HepG2 (cell line): ENCODE measurements at regions not wholly inside any gene's neighbourhood (a gene's known extent, or its start where the extent isn't known, plus 50 kb on each side); places are given as distances from the start of the nearest gene placed in this dataset.

Experiments used
- ATAC-seq: fragments of 200-7000 bp; cut with Tn5 transposase; 3 replicates; pipeline ENCODE4 v1.9.1; 2020; ENCODE audit warnings: mild to moderate bottlenecking, moderate library complexity
- BruUV-seq: library from RNA; stranded (reverse); fragments of 400-500 nt; replicated peaks from 2 replicates; lab custom pipeline; 2021; lab: Mats Ljungman, UMichigan
- CTCF ChIA-PET: fragments of 300-600 bp; formaldehyde crosslinking; extraction: SDS; loops from one replicate; lab custom pipeline; 2021; ENCODE audit warnings: low total read pairs, inconsistent platforms, low intra/inter-chr PET ratio; lab: Yijun Ruan, JAX
- POLR2A ChIA-PET: fragments of 350-600 bp; sonication (Branson Sonifier 250); formaldehyde crosslinking; loops from one replicate; lab custom pipeline; 2020; ENCODE audit warnings: antibody characterized with exemption, inconsistent platforms; lab: Yijun Ruan, JAX
- DNase-seq: peaks from one replicate; pipeline ENCODE4 v3.0.0-alpha.2; 2015; ENCODE audit warnings: low spot score
- FAIRE-seq: peaks from 3 replicates; lab custom pipeline; 2011; peaks lifted over from hg19 to GRCh38; lab: Jason Lieb, UNC
- H2AFZ ChIP-seq: one replicate; pipeline ENCODE4 v1.6.1; 2011; ENCODE audit warnings: low read length, inconsistent platforms
- H3K27ac ChIP-seq: fragments of 300-600 bp; 3 replicates; pipeline ENCODE4 v1.8.0; 2011; ENCODE audit warnings: mixed run types, mild to moderate bottlenecking, mixed read lengths, low read length, inconsistent platforms; ENCODE audit not compliant: insufficient read depth; ENCODE audit errors: extremely low read length
- H3K27me3 ChIP-seq, 2 experiments: fragments of 200-600 bp in 1 of 2; 2 replicates in 1 of 2; 3 replicates in 1 of 2; pipeline versions ENCODE4 v1.6.0 to v1.8.0; 2011; ENCODE audit warnings: low read length in 2 of 2, mild to moderate bottlenecking in 2 of 2, moderate library complexity in 2 of 2, inconsistent platforms in 1 of 2; ENCODE audit not compliant: insufficient read depth in 2 of 2, control insufficient read depth in 1 of 2
- H3K36me3 ChIP-seq, 2 experiments: fragments of 200-600 bp in 1 of 2; replicated peaks in 1 of 2; 2 replicates in 1 of 2; 3 replicates in 1 of 2; pipeline versions ENCODE4 v1.5.1 to v1.8.0; 2011; ENCODE audit warnings: low read length in 2 of 2, inconsistent platforms in 1 of 2; ENCODE audit not compliant: insufficient read depth in 2 of 2, control insufficient read depth in 1 of 2
- H3K4me1 ChIP-seq: 2 replicates; pipeline ENCODE4 v1.5.1; 2012; ENCODE audit warnings: low read length, inconsistent platforms; ENCODE audit not compliant: insufficient read depth
- H3K4me2 ChIP-seq: 2 replicates; pipeline ENCODE4 v1.6.0; 2011; ENCODE audit warnings: low read depth, low read length, inconsistent platforms
- H3K4me3 ChIP-seq, 3 experiments: fragments of 200-600 bp in 1 of 3; sonication (generic), shearing (Covaris generic) in 1 of 3; replicated peaks in 1 of 3; 2 replicates each; pipeline ENCODE4 v1.5.1; 2011 to 2016; ENCODE audit warnings: low read length in 3 of 3, inconsistent platforms in 2 of 3, low read depth in 2 of 3, mild to moderate bottlenecking in 2 of 3, control low read depth in 1 of 3, mixed read lengths in 1 of 3; ENCODE audit not compliant: insufficient read depth in 1 of 3
- H3K79me2 ChIP-seq: one replicate; pipeline ENCODE4 v1.6.1; 2011; ENCODE audit warnings: low read length, inconsistent platforms; ENCODE audit not compliant: insufficient read depth
- H3K9ac ChIP-seq: 2 replicates; pipeline ENCODE4 v1.6.0; 2011; ENCODE audit warnings: mild to moderate bottlenecking, low read depth, low read length, inconsistent platforms; ENCODE audit not compliant: insufficient read depth
- H3K9me3 ChIP-seq: 2 replicates; pipeline ENCODE4 v1.5.1; 2012; ENCODE audit warnings: mild to moderate bottlenecking, low read length
- H4K20me1 ChIP-seq: 2 replicates; pipeline ENCODE4 v1.6.0; 2011; ENCODE audit warnings: inconsistent platforms, mild to moderate bottlenecking, low read length, moderate library complexity; ENCODE audit not compliant: insufficient read depth
- ARNT ChIP-seq: fragments of 450-650 bp; IDR thresholded peaks from 2 replicates; pipeline ENCODE4 v1.6.1; 2017
- CCAR2 ChIP-seq: fragments of 200-400 bp; formaldehyde crosslinking; optimal IDR thresholded peaks from 2 replicates; pipeline ENCODE3; 2018; ENCODE audit warnings: low read depth, mild to moderate bottlenecking, low read length, moderate library complexity
- CCDC6 ChIP-seq: sonication (generic); formaldehyde crosslinking; IDR thresholded peaks from 2 replicates; pipeline ENCODE4 v1.8.1; 2022; ENCODE audit warnings: mild to moderate bottlenecking, missing genetic modification reagents, moderate library complexity
- CENPT ChIP-seq: sonication (generic); formaldehyde crosslinking; IDR thresholded peaks from 2 replicates; pipeline ENCODE4 v1.8.0; 2022; ENCODE audit warnings: low read depth, mild to moderate bottlenecking, moderate library complexity, missing genetic modification reagents
- ELF1 ChIP-seq: sonication (generic); formaldehyde crosslinking; IDR thresholded peaks from 2 replicates; pipeline ENCODE4 v1.4.0; 2020; ENCODE audit warnings: missing genetic modification reagents
- ETS1 ChIP-seq: sonication (generic); formaldehyde crosslinking; IDR thresholded peaks from 2 replicates; pipeline ENCODE4 v1.4.0; 2020; ENCODE audit warnings: missing genetic modification reagents
- FIP1L1 ChIP-seq: fragments of 200-400 bp; formaldehyde crosslinking; IDR thresholded peaks from 2 replicates; pipeline ENCODE4 v1.6.1; 2018; ENCODE audit warnings: low read depth, mild to moderate bottlenecking, low read length, moderate library complexity, borderline replicate concordance; ENCODE audit not compliant: insufficient read depth
- FOXA1 ChIP-seq, 2 experiments: fragments of 450-650 bp in 1 of 2; sonication (generic) in 1 of 2; formaldehyde crosslinking in 1 of 2; IDR thresholded peaks; 2 replicates each; pipeline versions ENCODE4 v1.4.0 to v1.6.1; 2016 to 2020; ENCODE audit warnings: missing genetic modification reagents in 1 of 2
- FOXO4 ChIP-seq: sonication (generic); formaldehyde crosslinking; conservative IDR thresholded peaks from 2 replicates; pipeline ENCODE4 v1.8.1; 2023; ENCODE audit warnings: missing genetic modification reagents
- FOXP1 ChIP-seq, 2 experiments: fragments of 450-650 bp in 1 of 2; IDR thresholded peaks; 2 replicates each; pipeline ENCODE4 v1.6.1; 2017 to 2018; ENCODE audit warnings: antibody characterized with exemption in 1 of 2
- GLMP ChIP-seq: sonication (generic); formaldehyde crosslinking; IDR thresholded peaks from 2 replicates; pipeline ENCODE4 v1.9.0; 2021; ENCODE audit warnings: missing genetic modification reagents, mild to moderate bottlenecking, borderline replicate concordance
- HNRNPL ChIP-seq: fragments of 200-400 bp; formaldehyde crosslinking; IDR thresholded peaks from 2 replicates; pipeline ENCODE4 v1.6.1; 2017; ENCODE audit warnings: mild to moderate bottlenecking, low read depth, low read length
- MEF2D ChIP-seq: sonication (generic); formaldehyde crosslinking; IDR thresholded peaks from 2 replicates; pipeline ENCODE4 v1.5.1; 2020; ENCODE audit warnings: mild to moderate bottlenecking, missing genetic modification reagents
- NR2F1 ChIP-seq, 2 experiments: fragments of 450-650 bp in 1 of 2; formaldehyde crosslinking in 1 of 2; IDR thresholded peaks; 2 replicates each; pipeline versions ENCODE4 v1.5.0 to v1.6.1; 2016 to 2020; ENCODE audit warnings: mild to moderate bottlenecking in 1 of 2, missing compliant biosample characterization in 1 of 2, missing genetic modification reagents in 1 of 2, moderate library complexity in 1 of 2
- SALL1 ChIP-seq: sonication (generic); formaldehyde crosslinking; IDR thresholded peaks from 2 replicates; pipeline ENCODE4 v1.8.0; 2022; ENCODE audit warnings: mild to moderate bottlenecking, missing genetic modification reagents
- ZKSCAN1 ChIP-seq: fragments of 150-350 bp; IDR thresholded peaks from 2 replicates; pipeline ENCODE4 v1.6.1; 2014; ENCODE audit warnings: low read length
- ZNF414 ChIP-seq: sonication (generic); formaldehyde crosslinking; IDR thresholded peaks from 2 replicates; pipeline ENCODE4 v1.5.0; 2020; ENCODE audit warnings: missing genetic modification reagents
- ZNF441 ChIP-seq: sonication (generic); formaldehyde crosslinking; IDR thresholded peaks from 2 replicates; pipeline ENCODE4 v1.7.0; 2021; ENCODE audit warnings: missing genetic modification reagents, borderline replicate concordance
- ZNF710 ChIP-seq: sonication (generic); formaldehyde crosslinking; IDR thresholded peaks from 2 replicates; pipeline ENCODE4 v1.5.0; 2020; ENCODE audit warnings: mild to moderate bottlenecking, missing genetic modification reagents, borderline replicate concordance
- WGBS: methylation state at CpG from one replicate; pipeline ENCODE4 v1.1.6; 2017; ENCODE audit warnings: low lambda C conversion rate; 5-methylcytosine and 5-hydroxymethylcytosine counted together
- in situ Hi-C: cut with HindIII; loops from 2 replicates; pipeline ENCODE4 v1.10.0; 2017; ENCODE audit warnings: low pct_unique_long_range_greater_than_20kb; ENCODE audit not compliant: extremely low pct_ligation_motif_present
- intact Hi-C: fragments of 100-400 bp; cut with micrococcal nuclease; formaldehyde crosslinking; loops from one replicate; pipeline ENCODE4 v1.10.0; 2022; ENCODE audit not compliant: unreplicated experiment

- POLR2A ChIA-PET: interaction anchor here (2.5 kb wide), 1 partner anchor 186 kb away, joined by 12 read pairs; the partner anchor contains the start of gene ANKRD50
- intact Hi-C loops (no loop called here), in situ Hi-C loops (no loop called here)
- Histone ChIP-seq H3K9ac (no peak overlapping the region), H3K4me2 (peak overlapping the region; percentile 19; the same call in 1 of the 2 replicates), H3K27ac (peak overlapping the region; percentile 61), H4K20me1 (no peaks in the 10 kb centered on the region), H3K4me3 (no peak overlapping the region), H3K27me3 (no peaks in the 10 kb centered on the region), H3K79me2 (no peaks in the 10 kb centered on the region), H3K36me3 (no peaks in the 10 kb centered on the region), H3K9me3 (no peaks in the 10 kb centered on the region), H3K4me1 (peaks cover 67% of the 10 kb centered on the region), H2AFZ (no peak overlapping the region)
- BruUV-seq: no TSS peak
- DNase-seq: peak; percentile 76
- WGBS: 11% methylated on average over 4 of the region's 4 CpGs
- CTCF ChIA-PET: no interaction called here
- peak; percentile 52 for FAIRE-seq
- peak; percentile 50 for ATAC-seq
- TF ChIP-seq ZKSCAN1 (no peak), CCAR2 (no peak), SALL1 (CRISPR knock-in tag) (peak; percentile 86), FOXO4 (CRISPR knock-in tag) (no peak), ZNF414 (peak; percentile 72; the same call in 1 of the 2 replicates), ZNF441 (0 out of 2 replicates have a peak, but pooled peaks have one; percentile 25), ZNF710 (CRISPR knock-in tag) (no peak), FOXP1 (IDR thresholded peaks at IDR 0.05) (no peak), FOXP1 (CRISPR knock-in tag; IDR thresholded peaks at IDR 0.05) (peak; percentile 93), ELF1 (CRISPR knock-in tag) (peak; percentile 41; the same call in 1 of the 2 replicates), CCDC6 (CRISPR knock-in tag) (0 out of 2 replicates have a peak, but pooled peaks have one; percentile 27), NR2F1 (CRISPR knock-in tag; IDR thresholded peaks at IDR 0.05) (peak; percentile 78 to 80), FOXA1 (IDR thresholded peaks at IDR 0.05) (no peak), FOXA1 (CRISPR knock-in tag; IDR thresholded peaks at IDR 0.05) (peak; percentile 82), ARNT (no peak), ETS1 (CRISPR knock-in tag) (no peak), HNRNPL (no peak), CENPT (no peak), GLMP (no peak), FIP1L1 (no peak), MEF2D (peak; percentile 95)
Measured at GRCh38 chr4:124526769-124527168, 185.8 kb downstream of the ANKRD50 start.
